ENCODE measurements at regions not wholly inside any gene's neighbourhood (a gene's known extent, or its start where the extent isn't known, plus 50 kb on each side); places are given as distances from the start of the nearest gene placed in this dataset.

DNA sequence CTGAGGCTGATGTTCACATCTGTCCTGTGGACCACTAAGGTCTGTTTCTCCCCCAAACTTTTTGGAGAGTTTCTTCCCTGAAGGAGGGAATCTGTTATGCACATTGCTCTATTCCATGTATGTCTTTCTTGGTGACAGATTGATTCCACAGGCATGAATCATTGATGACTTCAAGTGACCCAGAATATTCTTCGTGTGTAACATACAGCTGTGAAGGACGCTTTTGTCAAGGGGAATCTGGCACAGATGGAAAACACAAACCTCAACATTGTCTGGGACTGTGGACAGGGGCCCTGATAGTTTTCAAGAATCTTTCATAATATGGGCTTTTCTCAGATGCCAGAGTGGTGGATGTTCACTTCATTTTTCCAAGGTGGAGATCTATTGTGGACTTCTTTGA, 223.1 kb upstream of the MAF start:
- dilution Hi-C loops (cut with MboI; ENCODE audit: extremely low pct_ligation_motif_present, low sequenced_read_pairs): no loop called here
- Histone ChIP-seq H3K27me3 (ENCODE audit: control insufficient read depth in 2 of 2, insufficient read depth in 2 of 2, low read length in 2 of 2) (no peaks in the 10 kb centered on the region), H3K27ac (ENCODE audit: insufficient read depth, low read depth, low read length) (no peak overlapping the region), H3K9ac (replicated peaks; ENCODE audit: extremely low read depth, insufficient read depth, low read length) (no peak overlapping the region), H3K79me2 (ENCODE audit: control insufficient read depth, insufficient read depth, low read length) (no peaks in the 10 kb centered on the region), H2AFZ (ENCODE audit: low read depth, low read length) (no peak overlapping the region), H3K36me3 (ENCODE audit: control insufficient read depth in 2 of 2, extremely low read depth in 1 of 2, insufficient read depth in 2 of 2, low read length in 2 of 2) (no peaks in the 10 kb centered on the region), H4K20me1 (replicated peaks; ENCODE audit: control insufficient read depth, extremely low read depth, insufficient read depth, low read length) (no peaks in the 10 kb centered on the region), H3K9me1 (replicated peaks; ENCODE audit: control insufficient read depth, extremely low read depth, insufficient read depth, low read length) (no peaks in the 10 kb centered on the region), H3K4me3 (replicated peaks in 1 of 3; ENCODE audit: insufficient read depth in 1 of 3, low read depth in 1 of 3, low read length in 3 of 3) (no peak overlapping the region), H3K9me3 (replicated peaks; ENCODE audit: control insufficient read depth, insufficient read depth, low read length) (peaks cover 5% of the 10 kb centered on the region), H3K4me1 (ENCODE audit: control insufficient read depth, extremely low read depth, insufficient read depth, low read length) (no peaks in the 10 kb centered on the region), H3K4me2 (ENCODE audit: insufficient read depth, low read length) (no peak overlapping the region)
- intact Hi-C loops (cut with micrococcal nuclease): no loop called here
- ChIA-PET POLR2A (no interaction called here), CTCF (no interaction called here)
- DNase-seq (ENCODE audit: low read depth, low spot score): no peak
- BruUV-seq (replicated peaks): no TSS peak
- no peak for TF ChIP-seq MYC (IDR thresholded peaks at IDR 0.05; ENCODE audit: low read depth, low read length)
- TF ChIP-seq GATA2 (IDR thresholded peaks at IDR 0.05; ENCODE audit: insufficient read depth, insufficient read length, low read depth, low read length): no peak
- no peak for TF ChIP-seq POLR2A (IDR thresholded peaks at IDR 0.05; ENCODE audit: low read depth, low read length)
- no peak for TF ChIP-seq EZH2 (IDR thresholded peaks at IDR 0.05; ENCODE audit: borderline replicate concordance, low read depth, low read length, severe bottlenecking)
- TF ChIP-seq, protein P1, sequence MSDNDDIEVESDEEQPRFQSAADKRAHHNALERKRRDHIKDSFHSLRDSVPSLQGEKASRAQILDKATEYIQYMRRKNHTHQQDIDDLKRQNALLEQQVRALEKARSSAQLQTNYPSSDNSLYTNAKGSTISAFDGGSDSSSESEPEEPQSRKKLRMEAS (IDR thresholded peaks at IDR 0.05; ENCODE audit: insufficient read depth, insufficient read length): no peak
- no peak for FAIRE-seq

DNA sequence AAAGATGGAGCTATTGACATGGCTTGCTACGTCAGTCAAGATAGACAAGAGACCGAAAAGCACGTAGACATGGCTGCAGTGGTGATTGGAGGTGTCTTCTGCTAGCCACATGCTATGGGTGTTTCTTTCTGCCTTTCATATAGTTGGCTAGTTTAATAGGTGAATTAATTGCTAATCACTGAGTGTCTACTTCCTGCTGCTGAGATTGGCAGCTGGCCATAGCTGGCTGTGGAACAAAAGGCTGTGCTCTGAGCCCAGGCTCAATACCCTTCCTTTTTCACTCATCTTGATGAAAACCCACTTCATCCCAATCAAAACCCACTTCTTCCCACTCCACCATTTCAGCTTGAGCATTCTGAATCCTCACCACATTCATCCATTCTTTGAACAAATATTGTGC, 221.4 kb upstream of the MAF start:
- FAIRE-seq: no peak
- Histone ChIP-seq H3K4me2 (ENCODE audit: insufficient read depth, low read length) (no peak overlapping the region), H4K20me1 (replicated peaks; ENCODE audit: control insufficient read depth, extremely low read depth, insufficient read depth, low read length) (no peaks in the 10 kb centered on the region), H3K27me3 (ENCODE audit: control insufficient read depth in 2 of 2, insufficient read depth in 2 of 2, low read length in 2 of 2) (no peaks in the 10 kb centered on the region), H3K27ac (ENCODE audit: insufficient read depth, low read depth, low read length) (no peak overlapping the region), H3K9ac (replicated peaks; ENCODE audit: extremely low read depth, insufficient read depth, low read length) (no peak overlapping the region), H3K9me3 (replicated peaks; ENCODE audit: control insufficient read depth, insufficient read depth, low read length) (peaks cover 3% of the 10 kb centered on the region), H2AFZ (ENCODE audit: low read depth, low read length) (no peak overlapping the region), H3K9me1 (replicated peaks; ENCODE audit: control insufficient read depth, extremely low read depth, insufficient read depth, low read length) (no peaks in the 10 kb centered on the region), H3K36me3 (ENCODE audit: control insufficient read depth in 2 of 2, extremely low read depth in 1 of 2, insufficient read depth in 2 of 2, low read length in 2 of 2) (no peaks in the 10 kb centered on the region), H3K79me2 (ENCODE audit: control insufficient read depth, insufficient read depth, low read length) (no peaks in the 10 kb centered on the region), H3K4me3 (replicated peaks in 1 of 3; ENCODE audit: insufficient read depth in 1 of 3, low read depth in 1 of 3, low read length in 3 of 3) (no peak overlapping the region), H3K4me1 (ENCODE audit: control insufficient read depth, extremely low read depth, insufficient read depth, low read length) (no peaks in the 10 kb centered on the region)
- ChIA-PET CTCF (no interaction called here), POLR2A (no interaction called here)
- intact Hi-C loops (cut with micrococcal nuclease): no loop called here
- DNase-seq (ENCODE audit: low read depth, low spot score): no peak
- no TSS peak for BruUV-seq (replicated peaks)
- TF ChIP-seq GATA2 (IDR thresholded peaks at IDR 0.05; ENCODE audit: insufficient read depth, insufficient read length, low read depth, low read length) (no peak), POLR2AphosphoS5 (IDR thresholded peaks at IDR 0.05; ENCODE audit: insufficient read depth, low read depth, low read length) (no peak), EZH2 (IDR thresholded peaks at IDR 0.05; ENCODE audit: borderline replicate concordance, low read depth, low read length, severe bottlenecking) (no peak), POLR2A (IDR thresholded peaks at IDR 0.05; ENCODE audit: low read depth, low read length) (no peak), FOS (IDR thresholded peaks at IDR 0.05; ENCODE audit: borderline replicate concordance, insufficient read depth, low read length) (no peak), MYC (IDR thresholded peaks at IDR 0.05; ENCODE audit: low read depth, low read length) (no peak), JUN (IDR thresholded peaks at IDR 0.05; ENCODE audit: borderline replicate concordance, insufficient read depth, insufficient read length, low read depth) (no peak)
- TF ChIP-seq, protein P2, sequence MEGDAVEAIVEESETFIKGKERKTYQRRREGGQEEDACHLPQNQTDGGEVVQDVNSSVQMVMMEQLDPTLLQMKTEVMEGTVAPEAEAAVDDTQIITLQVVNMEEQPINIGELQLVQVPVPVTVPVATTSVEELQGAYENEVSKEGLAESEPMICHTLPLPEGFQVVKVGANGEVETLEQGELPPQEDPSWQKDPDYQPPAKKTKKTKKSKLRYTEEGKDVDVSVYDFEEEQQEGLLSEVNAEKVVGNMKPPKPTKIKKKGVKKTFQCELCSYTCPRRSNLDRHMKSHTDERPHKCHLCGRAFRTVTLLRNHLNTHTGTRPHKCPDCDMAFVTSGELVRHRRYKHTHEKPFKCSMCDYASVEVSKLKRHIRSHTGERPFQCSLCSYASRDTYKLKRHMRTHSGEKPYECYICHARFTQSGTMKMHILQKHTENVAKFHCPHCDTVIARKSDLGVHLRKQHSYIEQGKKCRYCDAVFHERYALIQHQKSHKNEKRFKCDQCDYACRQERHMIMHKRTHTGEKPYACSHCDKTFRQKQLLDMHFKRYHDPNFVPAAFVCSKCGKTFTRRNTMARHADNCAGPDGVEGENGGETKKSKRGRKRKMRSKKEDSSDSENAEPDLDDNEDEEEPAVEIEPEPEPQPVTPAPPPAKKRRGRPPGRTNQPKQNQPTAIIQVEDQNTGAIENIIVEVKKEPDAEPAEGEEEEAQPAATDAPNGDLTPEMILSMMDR (IDR thresholded peaks at IDR 0.05; ENCODE audit: extremely low read depth in 1 of 2, insufficient read depth in 1 of 2, low read depth in 1 of 2, low read length in 2 of 2): no peak
- TF ChIP-seq, protein P1 (IDR thresholded peaks at IDR 0.05; ENCODE audit: insufficient read depth, insufficient read length): no peak
- dilution Hi-C loops (cut with MboI; ENCODE audit: extremely low pct_ligation_motif_present, low sequenced_read_pairs): no loop called here

Data from endothelial cell of umbilical vein (primary cell).